H1 (cell line): ENCODE measurements at regions not wholly inside any gene's neighbourhood (a gene's known extent, or its start where the extent isn't known, plus 50 kb on each side); places are given as distances from the start of the nearest gene placed in this dataset.
"Not testable (repeated sequence)": the region's sequence is repeated elsewhere in the genome, so short reads cannot be mapped to it uniquely, and the experiment has no call there.

ENCODE experiments used
- CTCF ChIA-PET: fragments of 300-600 bp; sonication (Branson Sonifier 250); formaldehyde crosslinking; loops from one replicate; lab custom pipeline; 2021; ENCODE audit not compliant: partially characterized antibody; lab: Charles Lee
- POLR2A ChIA-PET: fragments of 300-600 bp; sonication (Branson Sonifier 250); formaldehyde crosslinking; loops from one replicate; lab custom pipeline; 2021; ENCODE audit warnings: inconsistent platforms; ENCODE audit not compliant: partially characterized antibody; lab: Charles Lee
- DNase-seq, 2 experiments: peaks; one replicate each; pipeline versions ENCODE4 v3.0.0 to v3.0.0-alpha.2; 2010 to 2022; ENCODE audit warnings: low spot score in 2 of 2, low read depth in 1 of 2, mixed read lengths in 1 of 2
- FAIRE-seq: peaks from 2 replicates; lab custom pipeline; 2011; peaks lifted over from hg19 to GRCh38; lab: Jason Lieb, UNC
- H2AFZ ChIP-seq: 2 replicates; pipeline ENCODE4 v1.8.1; 2012; ENCODE audit warnings: low read length, inconsistent platforms
- H2AK5ac ChIP-seq: 2 replicates; pipeline ENCODE4 v1.6.1; 2013; ENCODE audit warnings: low read depth, low read length
- H2BK120ac ChIP-seq: replicated peaks from 2 replicates; pipeline ENCODE3; 2013; ENCODE audit warnings: low read depth, low read length, inconsistent platforms
- H2BK12ac ChIP-seq: 2 replicates; pipeline ENCODE4 v1.6.1; 2013; ENCODE audit warnings: low read depth, low read length
- H2BK15ac ChIP-seq: 2 replicates; pipeline ENCODE4 v1.6.1; 2013; ENCODE audit warnings: low read length
- H2BK20ac ChIP-seq: 2 replicates; pipeline ENCODE4 v1.6.1; 2013; ENCODE audit warnings: low read length
- H2BK5ac ChIP-seq: 2 replicates; pipeline ENCODE4 v1.6.1; 2013; ENCODE audit warnings: low read depth, low read length
- H3K14ac ChIP-seq: 2 replicates; pipeline ENCODE4 v1.6.1; 2013; ENCODE audit warnings: inconsistent platforms; ENCODE audit not compliant: insufficient read length
- H3K18ac ChIP-seq: 2 replicates; pipeline ENCODE4 v1.6.1; 2013; ENCODE audit warnings: low read length; ENCODE audit errors: extremely low read depth
- H3K23ac ChIP-seq: 2 replicates; pipeline ENCODE4 v1.6.1; 2013; ENCODE audit warnings: inconsistent platforms; ENCODE audit not compliant: insufficient read length
- H3K23me2 ChIP-seq: 2 replicates; pipeline ENCODE4 v1.6.1; 2013; ENCODE audit warnings: low read depth, low read length
- H3K27ac ChIP-seq: 2 replicates; pipeline ENCODE4 v1.6.1; 2011; ENCODE audit warnings: low read depth, low read length, inconsistent platforms
- H3K27me3 ChIP-seq, 4 experiments: replicated peaks in 1 of 4; 1 replicate in 1 of 4; 2 replicates in 3 of 4; pipeline versions ENCODE4 v1.6.1 to v1.8.1; 2011 to 2013; ENCODE audit warnings: low read length in 3 of 4, mild to moderate bottlenecking in 3 of 4, inconsistent platforms in 2 of 4, mixed read lengths in 2 of 4, moderate library complexity in 1 of 4; ENCODE audit not compliant: control insufficient read depth in 3 of 4, insufficient read depth in 3 of 4; ENCODE audit errors: extremely low read depth in 1 of 4
- H3K36me3 ChIP-seq, 4 experiments: 2 replicates each; pipeline versions ENCODE4 v1.6.1 to v1.8.1; 2011 to 2013; ENCODE audit warnings: mild to moderate bottlenecking in 4 of 4, low read length in 3 of 4, moderate library complexity in 2 of 4, control low read depth in 1 of 4, inconsistent platforms in 1 of 4; ENCODE audit not compliant: insufficient read depth in 4 of 4, control insufficient read depth in 2 of 4
- H3K4ac ChIP-seq: replicated peaks from 2 replicates; pipeline ENCODE3; 2013; ENCODE audit warnings: low read length, low read depth, mixed read lengths, inconsistent platforms; ENCODE audit not compliant: insufficient read length
- H3K4me1 ChIP-seq, 4 experiments: replicated peaks in 1 of 4; 1 replicate in 1 of 4; 2 replicates in 3 of 4; pipeline versions ENCODE4 v1.6.1 to v1.8.1; 2011 to 2013; ENCODE audit warnings: low read length in 3 of 4, inconsistent platforms in 2 of 4, mixed read lengths in 1 of 4; ENCODE audit not compliant: insufficient read depth in 4 of 4, control insufficient read depth in 3 of 4
- H3K4me2 ChIP-seq, 2 experiments: 2 replicates each; pipeline versions ENCODE4 v1.6.1 to v1.8.1; 2011 to 2013; ENCODE audit warnings: low read depth in 2 of 2, low read length in 2 of 2, control low read depth in 1 of 2, inconsistent platforms in 1 of 2, mild to moderate bottlenecking in 1 of 2; ENCODE audit not compliant: insufficient read depth in 1 of 2
- H3K4me3 ChIP-seq, 4 experiments: fragments of 200-600, 300-600 bp in 1 of 4; sonication (generic), shearing (Covaris generic), sonication (Bioruptor Twin) in 1 of 4; 2 replicates each; pipeline versions ENCODE4 v1.5.1 to v1.8.1; 2011 to 2016; ENCODE audit warnings: low read length in 4 of 4, low read depth in 3 of 4, control low read depth in 2 of 4, inconsistent platforms in 2 of 4, mild to moderate bottlenecking in 2 of 4, mixed read lengths in 1 of 4, moderate library complexity in 1 of 4; ENCODE audit not compliant: insufficient read depth in 2 of 4; ENCODE audit errors: extremely low read depth in 1 of 4
- H3K56ac ChIP-seq: replicated peaks from 2 replicates; pipeline ENCODE3; 2013; ENCODE audit warnings: low read depth, mild to moderate bottlenecking, mixed read lengths, low read length, inconsistent platforms; ENCODE audit not compliant: insufficient read length
- H3K79me1 ChIP-seq: 2 replicates; pipeline ENCODE4 v1.6.1; 2013; ENCODE audit warnings: low read depth, low read length, control low read depth
- H3K79me2 ChIP-seq, 2 experiments: 2 replicates each; pipeline versions ENCODE4 v1.6.1 to v1.8.1; 2012 to 2013; ENCODE audit warnings: low read length in 2 of 2, mild to moderate bottlenecking in 2 of 2, inconsistent platforms in 1 of 2; ENCODE audit not compliant: insufficient read depth in 2 of 2, control insufficient read depth in 1 of 2
- H3K9ac ChIP-seq, 4 experiments: replicated peaks in 1 of 4; 1 replicate in 1 of 4; 2 replicates in 3 of 4; pipeline versions ENCODE4 v1.6.1 to v1.8.1; 2011 to 2013; ENCODE audit warnings: low read depth in 3 of 4, low read length in 3 of 4, control low read depth in 2 of 4, mild to moderate bottlenecking in 2 of 4, moderate library complexity in 2 of 4, inconsistent platforms in 1 of 4; ENCODE audit errors: extremely low read depth in 1 of 4
- H3K9me3 ChIP-seq, 2 experiments: 2 replicates each; pipeline versions ENCODE4 v1.6.1 to v1.8.1; 2012 to 2013; ENCODE audit warnings: mild to moderate bottlenecking in 2 of 2, moderate library complexity in 2 of 2, control low read depth in 1 of 2, inconsistent platforms in 1 of 2, low read depth in 1 of 2, low read length in 1 of 2, mixed read lengths in 1 of 2; ENCODE audit not compliant: insufficient read depth in 2 of 2
- H4K20me1 ChIP-seq, 2 experiments: replicated peaks in 1 of 2; 2 replicates each; pipeline versions ENCODE3 to v1.8.1; 2011 to 2013; ENCODE audit warnings: inconsistent platforms in 2 of 2, low read length in 2 of 2, mild to moderate bottlenecking in 1 of 2; ENCODE audit not compliant: insufficient read depth in 2 of 2, control insufficient read depth in 1 of 2
- H4K5ac ChIP-seq: 2 replicates; pipeline ENCODE4 v1.6.1; 2013; ENCODE audit warnings: low read length, low read depth, mixed read lengths, inconsistent platforms; ENCODE audit not compliant: insufficient read length
- H4K8ac ChIP-seq: 2 replicates; pipeline ENCODE4 v1.8.0; 2013; ENCODE audit warnings: mild to moderate bottlenecking, moderate library complexity, low read length, inconsistent platforms; ENCODE audit not compliant: insufficient read depth; ENCODE audit errors: extremely low read depth
- H4K91ac ChIP-seq: replicated peaks from 2 replicates; pipeline ENCODE3; 2013; ENCODE audit warnings: low read length, mixed read lengths, inconsistent platforms; ENCODE audit not compliant: insufficient read length
- E2F6 ChIP-seq: IDR thresholded peaks from 2 replicates; pipeline ENCODE4 v1.6.1; 2012; ENCODE audit warnings: inconsistent platforms
- EZH2 ChIP-seq: fragments of 200-600 bp; sonication (generic); IDR thresholded peaks from 2 replicates; pipeline ENCODE4 v1.7.1; 2012; ENCODE audit warnings: low read depth, mild to moderate bottlenecking, moderate library complexity, low read length, inconsistent platforms; ENCODE audit not compliant: severe bottlenecking
- KDM4A ChIP-seq: IDR thresholded peaks from one replicate; pipeline ENCODE4 v1.7.1; 2012; ENCODE audit warnings: low read depth, mild to moderate bottlenecking, moderate library complexity, low read length, inconsistent platforms; ENCODE audit not compliant: severe bottlenecking
- NRF1 ChIP-seq: IDR thresholded peaks from 2 replicates; pipeline ENCODE4 v1.6.1; 2011; ENCODE audit warnings: mild to moderate bottlenecking, low read depth, low read length, improper control_type of control experiment
- SUZ12 ChIP-seq: fragments of 200-600 bp; sonication (generic); IDR thresholded peaks from 2 replicates; pipeline ENCODE4 v1.6.1; 2012; ENCODE audit warnings: mild to moderate bottlenecking, inconsistent platforms, low read length, moderate library complexity, mixed read lengths
- WGBS, 2 experiments: shearing (Covaris generic) in 1 of 2; methylation state at CpG; one replicate each; pipeline versions ENCODE4 v1.1.6 to v1.1.7; 2013 to 2015; ENCODE audit warnings: low lambda C conversion rate in 2 of 2, mixed read lengths in 2 of 2, inconsistent platforms in 1 of 2, low coverage in 1 of 2, missing lambda C conversion rate in 1 of 2; ENCODE audit not compliant: insufficient replicate concordance in 2 of 2, insufficient coverage in 1 of 2, insufficient read length in 1 of 2; ENCODE audit errors: extremely low coverage in 1 of 2, missing lambda C conversion rate in 1 of 2; 5-methylcytosine and 5-hydroxymethylcytosine counted together

DNA sequence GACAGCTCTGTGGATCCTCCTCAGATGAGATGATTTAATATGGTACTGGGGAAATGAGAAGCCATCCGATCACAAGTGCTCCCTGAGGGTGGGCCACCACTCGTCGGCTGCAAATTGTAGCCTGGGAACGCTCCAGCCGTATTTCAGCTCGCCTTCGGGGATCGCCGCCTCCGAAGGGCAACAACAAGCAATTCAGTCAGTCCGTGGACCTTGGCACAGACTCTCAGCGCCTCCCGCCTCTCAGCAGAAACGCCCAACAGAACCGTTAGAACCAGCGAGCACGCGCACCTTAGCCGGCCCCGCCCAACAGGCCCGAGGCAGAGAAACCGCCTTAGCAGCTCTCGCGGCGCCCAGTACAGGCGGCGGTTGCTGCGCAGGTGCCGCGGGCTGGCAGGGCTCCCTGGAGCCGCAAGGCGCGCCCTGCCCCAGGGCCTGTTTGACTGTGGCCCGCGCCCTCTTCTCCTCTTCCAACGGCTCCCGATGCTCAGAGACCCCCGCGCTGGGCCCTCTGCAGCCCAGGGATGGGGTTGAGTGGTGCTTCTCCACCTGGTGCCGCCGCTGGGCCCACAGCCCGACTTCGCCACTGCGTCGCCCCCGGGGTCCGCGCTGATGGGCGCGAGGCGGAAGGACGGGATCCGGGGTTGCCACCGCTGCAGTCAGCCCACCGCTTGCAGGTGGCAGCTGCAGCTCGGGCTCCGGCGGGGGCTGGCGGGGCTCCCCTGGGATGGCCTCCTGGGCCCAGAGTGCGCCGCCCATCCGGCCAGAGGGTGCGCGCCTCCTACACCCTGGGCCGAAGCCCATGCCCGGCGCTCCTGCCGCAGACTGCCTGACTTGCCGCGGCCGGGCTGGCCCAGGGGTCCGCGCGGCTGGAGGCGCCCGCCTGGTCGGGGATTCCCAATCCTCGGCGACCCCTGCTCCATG, 77.9 kb upstream of the PABPC3 start:
- H3K23me2 ChIP-seq, H3K9ac ChIP-seq: not testable (repeated sequence)
- peak in 1 of 2 experiments; percentile 79 for DNase-seq

More for the DNA sequence above, 77.9 kb upstream of the PABPC3 start:
- 6% methylated on average over 33 of the region's 79 CpGs; no CpG with 5 or more reads in 1 of the 2 experiments for WGBS, 2 experiments
- H3K9me3 ChIP-seq, H4K20me1 ChIP-seq, H3K27ac ChIP-seq, H2BK20ac ChIP-seq, H2BK120ac ChIP-seq, H3K4ac ChIP-seq, H3K14ac ChIP-seq, H3K23ac ChIP-seq, H3K79me1 ChIP-seq, H3K4me1 ChIP-seq, H3K79me2 ChIP-seq, H3K18ac ChIP-seq, H2BK12ac ChIP-seq, H3K36me3 ChIP-seq, H4K5ac ChIP-seq, H2BK15ac ChIP-seq, H3K56ac ChIP-seq, FAIRE-seq, H2AK5ac ChIP-seq, POLR2A ChIA-PET, H4K91ac ChIP-seq, H2BK5ac ChIP-seq: not testable (repeated sequence)
- 0 out of 2 replicates have a peak overlapping the region, but pooled peaks have one; percentile 14 for H4K8ac ChIP-seq
- peak overlapping the region; percentile 51; the same call in 1 of the 2 replicates for H2AFZ ChIP-seq
- H3K27me3 ChIP-seq: peaks cover 7 to 27% (median 20%) of the 10 kb centered on the region in 4 experiments
- CTCF ChIA-PET: interaction anchor here (0.6 to 2.2 kb wide), 9 partner anchors 12 to 585 kb away, joined by 3 to 15 read pairs (median 3); no protein-coding TSS in a partner anchor
- peak overlapping the region; percentile 81 to 92 for H3K4me2 ChIP-seq
- TF ChIP-seq NRF1 (peak; percentile 22; the same call in 1 of the 2 replicates), E2F6 (peak; percentile 59; the same call in 1 of the 2 replicates), EZH2 (peak; percentile 35), KDM4A (peak; percentile 83), SUZ12 (peak; percentile 18; the same call in 1 of the 2 replicates)
- H3K4me3 ChIP-seq: peak overlapping the region; percentile 38 to 66 (median 46)
